ENCODE measurements at regions not wholly inside any gene's neighbourhood (a gene's known extent, or its start where the extent isn't known, plus 50 kb on each side); places are given as distances from the start of the nearest gene placed in this dataset.

DNA sequence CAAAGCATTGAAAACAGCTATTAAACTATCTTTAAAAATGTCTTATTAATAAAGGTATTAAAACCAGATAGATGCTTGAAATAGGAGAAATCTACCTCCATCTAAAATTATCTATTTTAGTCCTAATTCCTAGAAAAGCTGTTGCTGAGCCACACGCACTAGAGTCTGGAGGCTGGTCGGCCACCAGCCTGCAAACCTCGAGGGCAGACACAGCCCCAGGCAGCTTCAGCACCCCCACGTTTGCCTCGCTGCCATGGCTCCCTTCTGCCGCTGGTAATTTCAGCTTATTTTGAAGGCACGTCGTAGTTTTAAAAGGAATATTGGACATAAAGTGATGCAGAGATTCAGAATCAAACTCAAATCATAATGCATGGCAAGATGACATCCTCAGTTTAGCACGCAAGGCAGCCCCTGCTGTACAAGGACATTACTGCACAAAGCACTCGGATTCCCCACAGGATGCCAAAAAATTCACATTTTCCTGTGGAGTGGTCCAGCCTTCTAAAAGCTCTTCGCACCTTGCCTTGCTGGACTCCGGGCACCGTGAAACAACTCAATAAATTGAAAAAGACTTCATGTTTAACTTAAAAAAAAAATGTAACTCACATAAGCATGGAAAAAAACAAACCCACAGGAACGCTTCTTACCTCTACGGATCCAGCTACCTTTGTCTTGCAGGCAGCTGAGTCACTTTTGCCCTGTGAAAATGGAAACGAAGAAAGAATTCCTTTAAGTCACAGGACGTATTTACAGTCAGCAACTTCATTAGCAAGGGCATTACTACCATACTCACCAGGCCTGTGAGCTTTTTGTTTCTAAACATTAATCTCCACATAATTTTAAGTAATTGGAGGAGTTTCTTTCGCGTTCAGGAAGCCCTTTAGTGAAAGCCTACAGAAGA, 143.4 kb upstream of the RPS6KA2 start:
- no peak for DNase-seq

DNA sequence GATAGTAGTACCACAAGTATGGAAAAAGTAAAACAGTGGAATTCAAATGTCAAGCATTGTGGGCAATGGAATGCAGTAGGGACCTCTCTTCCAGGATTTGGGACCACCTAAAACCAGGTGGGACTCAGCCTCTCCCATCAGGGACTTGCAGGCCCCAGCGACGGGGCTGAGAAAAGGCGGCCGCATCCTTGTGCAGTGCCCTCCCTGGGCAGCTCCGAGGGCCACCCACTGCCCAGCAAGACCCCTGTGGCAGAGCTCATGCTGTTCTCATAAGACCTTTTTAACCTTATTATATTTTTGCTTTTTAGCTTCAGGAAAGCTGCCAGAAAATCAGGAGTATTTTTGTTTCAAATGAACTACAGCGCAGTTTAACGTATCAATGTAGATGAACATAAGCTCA, 142.6 kb upstream of the RPS6KA2 start:
- DNase-seq = no peak

DNA sequence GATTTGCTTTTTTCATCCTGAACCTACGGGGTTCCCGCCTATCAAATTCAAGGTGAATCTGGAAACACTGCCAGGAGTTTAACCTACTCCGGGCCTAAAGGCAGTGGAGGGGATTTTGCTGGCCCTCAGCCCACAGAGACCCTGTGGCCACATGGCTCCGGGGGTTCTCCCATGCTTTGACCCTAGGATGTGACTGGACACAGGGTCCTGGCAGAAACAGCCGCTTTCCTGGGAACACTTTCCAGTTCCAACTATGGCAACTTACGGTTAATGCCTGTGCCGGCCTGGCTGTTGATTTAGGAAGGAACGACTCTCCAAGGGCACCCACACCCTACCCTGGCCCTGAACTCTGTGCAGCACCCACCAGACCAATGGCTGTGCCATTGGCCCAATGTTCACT, 141.7 kb upstream of the RPS6KA2 start:
- no peak for DNase-seq

DNA sequence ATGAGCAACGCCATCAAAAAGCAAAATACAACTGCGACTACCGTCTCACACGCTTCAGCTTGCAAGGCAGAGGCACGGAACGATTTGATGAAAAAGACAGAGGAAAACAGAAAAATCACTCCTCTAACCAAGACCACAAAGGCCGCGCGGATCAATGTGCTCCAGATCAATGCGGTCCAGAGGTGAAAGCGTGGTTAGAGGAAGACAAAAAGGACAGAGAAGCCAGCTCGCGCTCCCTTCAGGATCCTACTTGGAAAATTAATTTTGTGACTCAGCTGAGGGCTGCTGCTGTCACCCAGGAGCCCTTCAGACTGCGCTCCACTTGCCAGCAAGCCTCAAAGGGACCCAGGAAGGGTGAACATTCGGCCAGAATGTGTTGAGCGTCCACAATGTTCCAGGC, 140.2 kb upstream of the RPS6KA2 start:
- DNase-seq = no peak

DNA sequence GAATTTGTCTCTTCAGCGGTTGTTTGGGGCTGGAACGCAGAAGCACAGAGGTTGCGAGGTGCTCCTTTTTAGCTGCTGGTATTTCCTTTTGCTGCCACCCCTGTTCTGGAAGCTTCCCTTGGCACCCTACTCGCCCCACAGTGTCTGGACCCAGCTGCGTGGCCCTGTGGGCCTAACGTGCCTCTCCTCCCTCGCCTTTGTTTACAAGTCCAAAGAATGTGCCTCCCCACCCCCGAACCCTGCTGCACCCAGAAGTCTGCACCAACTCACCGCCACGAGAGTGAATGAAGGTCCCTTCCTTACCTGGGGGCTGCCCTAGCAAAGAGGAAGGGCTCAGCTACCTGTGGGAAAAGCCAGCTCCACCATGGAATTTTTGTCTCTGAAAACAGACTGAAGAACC, 139.7 kb upstream of the RPS6KA2 start:
- DNase-seq = no peak

DNA sequence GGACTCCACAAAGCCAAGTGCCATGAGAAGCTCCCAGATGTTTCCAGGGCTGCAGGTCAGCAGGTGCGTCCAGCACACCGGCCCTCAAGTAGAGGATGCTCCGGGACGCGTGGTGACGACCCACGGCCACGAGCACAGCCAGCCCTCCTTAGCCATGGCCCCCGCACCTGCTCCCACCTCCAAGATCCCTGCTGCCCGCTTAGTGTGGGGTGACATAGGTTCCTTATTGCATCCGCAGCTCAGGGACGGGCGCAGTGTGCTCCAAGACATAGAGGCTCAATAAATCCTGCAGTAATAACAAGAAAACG, 138.1 kb upstream of the RPS6KA2 start:
- DNase-seq = no peak

DNA sequence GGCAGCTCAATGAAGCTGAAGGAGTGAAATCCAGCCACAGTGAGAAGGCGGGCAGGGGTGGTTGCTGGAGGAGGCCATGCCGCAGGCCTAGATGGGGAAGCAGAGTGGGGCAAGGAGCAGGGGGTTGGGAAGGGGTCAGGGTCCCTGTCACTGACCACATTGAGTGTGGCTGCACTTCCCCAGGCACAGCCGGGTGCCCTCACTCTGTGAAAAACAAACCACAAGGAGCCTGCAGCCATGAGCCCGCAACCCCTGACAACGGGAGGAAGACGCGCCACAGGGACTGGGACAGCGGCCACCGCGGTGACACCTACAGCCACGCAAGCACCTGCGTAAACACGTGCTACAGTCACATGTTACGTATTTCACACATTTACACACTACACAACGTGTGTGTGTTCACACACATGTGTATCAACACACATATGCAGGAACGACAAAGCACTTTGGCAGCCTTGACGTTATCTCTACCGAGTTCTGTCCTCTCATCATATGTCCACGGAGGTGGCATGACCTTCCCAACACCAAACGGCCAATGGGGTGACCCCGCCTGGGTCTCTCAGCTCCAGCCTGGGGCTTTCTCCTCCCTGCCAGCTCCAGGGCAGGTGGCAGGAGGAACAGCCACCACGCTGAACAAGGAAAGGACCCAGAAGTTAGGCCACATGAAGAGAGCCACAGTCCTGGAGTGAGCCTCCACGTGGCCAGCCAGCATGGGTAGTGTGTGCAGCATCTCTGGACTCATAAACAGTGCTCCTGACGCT, 137.6 kb upstream of the RPS6KA2 start:
- no peak for DNase-seq

DNA sequence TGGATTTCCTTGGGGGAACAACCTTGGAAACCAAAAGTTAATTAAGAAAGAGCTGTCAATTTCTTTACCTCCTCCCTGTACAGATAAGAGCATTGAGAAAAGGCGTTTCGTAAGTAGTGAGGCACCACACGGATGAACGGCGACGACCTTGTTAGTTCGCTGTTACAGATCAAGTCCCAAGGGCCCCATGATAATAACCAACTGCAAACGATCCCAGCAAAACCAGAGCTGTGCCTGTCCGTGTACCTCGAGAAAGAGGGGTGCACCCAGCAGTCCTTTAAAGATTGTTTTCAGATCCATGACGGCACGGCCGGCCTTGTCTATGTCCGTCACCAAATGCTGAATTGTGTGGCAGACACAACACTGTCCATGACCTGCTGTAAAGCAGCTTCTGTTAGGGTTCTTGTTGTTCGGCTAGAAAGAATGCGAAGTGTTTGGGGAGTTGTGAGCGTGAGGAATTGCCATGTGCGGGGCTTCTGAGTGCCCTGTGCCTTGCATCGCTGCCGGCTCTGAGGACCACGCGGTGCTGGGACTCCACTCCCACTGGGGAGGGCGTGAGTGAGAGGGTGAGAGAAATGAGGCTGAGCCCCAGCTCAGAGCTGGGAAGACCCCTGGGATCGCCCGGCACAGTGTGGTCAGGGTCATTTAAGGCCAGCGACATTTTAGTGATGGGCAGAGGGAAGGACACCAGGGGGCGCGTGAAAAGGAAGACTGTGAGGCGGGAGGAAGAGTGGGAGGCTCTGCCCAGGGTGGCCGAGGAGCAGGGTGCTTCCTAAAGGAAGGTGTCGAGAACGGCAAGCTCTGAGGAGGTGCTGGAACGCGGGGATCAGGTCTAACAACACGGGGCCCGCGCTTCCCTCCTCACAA, 136.8 kb upstream of the RPS6KA2 start:
- no peak for DNase-seq

DNA sequence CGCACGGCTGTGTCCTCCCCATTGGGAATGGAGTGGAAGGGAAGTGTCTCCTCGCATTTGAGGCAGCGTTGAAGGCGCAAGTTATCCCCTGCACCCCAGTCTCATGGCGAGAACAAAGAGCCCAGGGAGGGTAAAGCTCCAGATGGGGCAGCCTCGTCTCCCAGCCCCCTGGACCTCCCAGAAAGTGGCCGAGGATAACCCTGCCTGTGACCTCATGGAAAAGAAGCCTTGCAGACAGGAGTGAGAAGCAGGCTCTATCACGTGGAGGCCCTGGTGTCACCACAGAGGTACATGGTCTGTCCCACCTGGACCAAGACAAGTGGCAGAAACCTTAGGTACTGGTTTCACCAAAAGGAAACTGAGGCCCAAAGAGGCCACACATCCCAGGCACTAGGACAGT, 134.8 kb upstream of the RPS6KA2 start:
- no peak for DNase-seq

DNA sequence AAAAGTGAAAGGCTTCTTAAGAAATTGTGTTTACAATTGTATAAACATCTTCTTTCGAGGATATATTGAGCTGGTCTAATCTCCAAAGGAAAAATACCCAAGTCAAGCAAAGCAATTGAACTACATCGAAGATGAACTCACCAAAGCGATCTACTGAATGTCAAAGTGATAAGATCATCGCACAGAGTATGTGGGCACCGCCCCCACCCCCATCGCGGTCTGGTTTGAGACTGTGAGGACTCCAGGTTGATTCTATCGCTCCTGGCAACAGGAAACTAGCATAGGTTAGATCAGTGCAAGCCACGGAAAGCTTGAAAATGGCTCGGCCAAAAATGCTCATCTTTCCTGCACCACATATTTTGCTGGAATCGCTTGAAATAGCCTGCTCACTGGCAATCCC, 133.2 kb upstream of the RPS6KA2 start:
- no peak for DNase-seq

DNA sequence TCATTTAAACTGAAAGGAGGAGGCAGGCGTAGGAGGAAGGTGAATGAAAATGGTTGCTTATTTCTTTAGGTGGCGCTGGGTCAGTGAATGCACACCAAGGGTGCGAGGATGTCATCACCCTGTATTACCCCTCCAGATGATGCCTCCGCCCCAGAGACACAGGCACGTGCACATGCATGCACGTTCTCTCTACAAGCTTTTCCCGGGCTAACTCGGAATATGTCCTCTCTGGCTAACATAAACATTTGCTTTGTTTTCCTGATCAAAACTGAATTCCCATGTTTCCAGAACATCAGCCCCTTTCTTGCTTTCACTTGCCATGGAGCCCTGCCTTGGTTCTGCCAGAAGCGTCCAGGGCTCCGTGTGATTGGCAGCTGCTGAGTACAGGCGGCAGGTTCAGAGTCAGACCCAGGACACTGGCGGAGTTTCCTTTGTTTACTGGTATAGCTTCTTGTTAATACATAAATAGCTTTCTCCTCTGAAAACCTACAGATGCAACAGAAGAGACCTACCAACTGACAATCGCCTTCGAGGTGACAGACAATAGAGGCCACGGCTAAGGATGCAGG, 131.2 kb upstream of the RPS6KA2 start:
- DNase-seq = no peak

DNA sequence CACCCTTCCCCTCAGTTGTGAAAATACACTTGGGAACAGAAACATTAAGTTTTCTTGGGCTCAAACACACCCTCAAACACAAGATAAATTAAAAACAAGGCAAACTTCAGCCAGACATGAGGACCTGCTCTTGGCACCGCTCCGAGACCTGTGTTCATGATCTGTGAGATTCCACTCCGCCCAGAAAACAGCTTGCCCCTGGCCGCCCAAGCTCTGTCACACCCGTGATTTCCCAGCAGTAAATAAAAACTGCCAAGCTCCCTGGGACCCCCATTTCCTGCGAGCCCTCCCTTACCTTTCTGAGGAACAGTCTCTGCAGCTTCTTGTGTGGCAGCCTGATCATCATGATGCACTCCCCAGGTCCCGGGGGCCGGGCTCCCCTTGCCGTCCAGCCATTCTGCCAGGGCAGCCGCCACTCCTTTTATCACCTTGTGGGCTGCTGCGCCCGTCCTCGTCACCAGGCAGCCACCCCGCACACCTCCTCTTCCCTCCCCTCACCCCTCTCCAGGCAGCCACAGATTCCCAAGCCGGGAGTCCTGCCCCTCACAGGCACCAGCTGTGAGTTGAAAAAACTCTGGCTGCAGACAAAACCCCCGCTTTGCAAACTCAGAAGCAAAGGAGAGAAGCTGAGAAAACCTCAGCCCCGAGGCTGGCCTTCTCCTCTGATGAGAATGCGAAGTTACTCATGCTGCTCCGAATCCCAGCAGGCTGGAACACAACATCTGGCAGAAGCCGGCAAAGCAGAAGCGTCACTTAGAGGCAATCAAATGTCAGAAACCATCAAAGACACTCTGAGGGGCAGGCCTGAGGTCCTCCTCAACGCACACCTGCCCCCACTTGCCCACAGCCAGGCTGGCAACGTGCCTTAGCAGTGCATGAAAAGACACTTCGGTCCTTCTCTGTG, 130.4 kb upstream of the RPS6KA2 start:
- no peak for DNase-seq

DNA sequence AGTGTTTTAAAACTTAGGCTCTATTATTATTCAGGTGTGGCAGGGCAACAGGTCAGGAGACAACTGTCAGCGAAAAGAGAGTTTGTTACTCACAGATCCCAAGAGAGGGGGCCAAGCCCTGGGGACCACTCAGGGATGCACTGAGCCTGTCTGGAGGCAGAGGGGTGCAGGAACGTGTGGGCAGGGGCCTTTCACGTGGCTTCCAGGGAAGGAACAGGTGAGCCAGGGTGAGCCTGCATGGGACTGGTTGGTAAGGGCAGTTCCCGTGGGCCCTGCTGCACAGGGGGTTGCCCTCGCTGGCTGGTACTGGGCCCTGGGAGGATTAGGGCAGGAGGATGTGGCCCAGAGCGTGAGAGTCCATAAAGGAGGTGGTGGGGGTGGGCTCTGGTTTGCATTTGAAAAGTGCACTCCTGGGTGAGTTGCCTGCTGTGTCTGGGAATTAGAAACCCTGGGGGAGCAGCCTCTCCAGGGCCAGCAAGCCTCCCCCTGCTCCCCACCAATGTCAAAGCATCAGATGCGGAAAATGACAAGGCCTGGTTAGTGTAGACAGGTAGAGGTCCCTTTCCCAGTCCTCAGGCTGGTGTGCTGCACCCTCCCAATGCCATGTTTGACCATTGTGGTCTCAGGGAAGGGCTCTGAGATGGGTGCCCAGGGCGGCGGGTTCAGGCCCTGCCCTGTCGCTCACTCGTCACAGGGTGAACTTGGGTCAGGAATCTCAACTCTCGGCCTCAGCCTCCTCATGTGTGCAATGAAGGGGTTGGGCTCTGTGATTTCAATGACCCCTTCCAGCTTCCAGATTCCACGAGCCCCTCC, 127.4 kb upstream of the RPS6KA2 start:
- no peak for DNase-seq

DNA sequence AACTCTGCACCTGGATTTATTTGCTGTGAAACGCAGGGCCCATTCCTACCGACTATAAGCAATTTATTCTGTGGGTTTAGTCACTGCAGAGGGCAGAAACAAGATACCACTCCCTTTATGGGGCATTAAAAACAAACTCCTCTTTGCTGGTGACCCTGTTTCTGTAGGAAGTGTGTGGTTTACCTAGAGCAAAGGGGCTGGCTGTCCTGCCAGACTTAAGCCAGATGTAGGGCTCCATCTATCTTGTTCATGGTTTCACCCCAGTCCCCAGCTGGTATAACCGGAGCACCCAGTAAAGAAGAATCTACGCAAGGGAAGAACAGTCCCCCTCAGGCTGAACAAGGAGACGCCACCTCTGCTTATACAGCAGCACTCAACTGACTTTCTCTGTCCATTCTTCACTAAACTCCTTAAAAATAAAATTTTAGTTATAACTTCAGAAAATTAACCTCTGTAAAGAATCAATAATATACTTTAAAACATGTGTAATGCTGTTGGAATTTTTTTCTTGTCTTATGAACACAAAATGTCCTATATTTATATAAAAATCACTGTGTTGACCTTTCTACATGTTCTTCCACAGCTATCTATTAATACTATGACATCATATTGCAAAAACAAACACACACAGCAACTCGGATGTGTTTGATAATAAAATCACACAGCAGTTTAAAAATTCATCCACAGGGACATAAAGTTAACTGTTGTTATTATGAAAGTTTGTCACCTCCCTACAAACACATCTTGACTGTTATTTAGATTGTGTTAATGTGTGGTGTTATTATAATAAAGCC, 126.1 kb upstream of the RPS6KA2 start:
- DNase-seq = no peak

DNA sequence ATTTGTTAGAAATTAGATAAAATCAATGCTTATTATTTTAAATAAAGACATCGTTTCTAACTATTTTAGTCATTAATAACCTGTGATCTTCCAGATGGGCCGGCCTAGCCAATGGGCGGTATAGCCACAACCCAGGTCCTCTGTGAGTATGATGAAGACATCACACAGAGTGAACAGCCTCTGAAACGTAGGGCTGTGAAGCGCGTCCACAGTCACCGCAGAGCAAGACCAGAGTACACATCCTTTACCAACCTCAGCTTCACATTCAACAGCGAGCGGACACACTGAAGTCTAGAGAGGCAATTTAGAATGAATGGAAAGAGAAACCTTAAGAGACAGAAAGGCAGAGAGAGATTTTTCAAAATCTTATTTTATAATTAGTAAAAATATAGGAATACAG, 125.0 kb upstream of the RPS6KA2 start:
- DNase-seq = no peak

DNA sequence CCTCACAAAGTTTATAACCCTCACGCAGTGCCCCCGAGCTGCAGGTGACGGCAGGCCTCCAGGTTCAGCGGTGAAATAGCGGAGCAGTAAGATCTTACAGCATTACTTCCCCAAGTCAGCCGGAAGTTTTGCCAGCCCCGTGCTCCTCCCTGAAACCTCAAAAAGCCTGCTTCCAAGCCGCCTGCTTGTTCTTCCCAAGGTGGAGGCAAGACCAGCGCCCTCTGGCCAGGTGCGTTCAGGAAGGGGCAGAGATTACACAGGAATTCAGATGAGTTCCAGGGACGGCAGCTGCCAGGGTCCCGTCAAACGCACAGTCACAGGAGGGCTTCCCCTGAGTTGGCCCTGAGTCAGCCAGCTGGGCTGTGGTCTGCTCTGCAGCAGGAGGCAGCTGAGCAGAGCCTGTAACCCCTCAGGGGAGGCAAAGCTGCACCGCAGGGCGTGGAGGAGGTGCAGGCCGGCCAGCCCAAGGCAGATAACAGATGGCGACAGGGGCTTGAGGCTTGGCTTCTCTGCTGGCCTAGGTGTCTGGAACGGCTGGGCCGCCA, 124.1 kb upstream of the RPS6KA2 start:
- peak; percentile 50 for DNase-seq

DNA sequence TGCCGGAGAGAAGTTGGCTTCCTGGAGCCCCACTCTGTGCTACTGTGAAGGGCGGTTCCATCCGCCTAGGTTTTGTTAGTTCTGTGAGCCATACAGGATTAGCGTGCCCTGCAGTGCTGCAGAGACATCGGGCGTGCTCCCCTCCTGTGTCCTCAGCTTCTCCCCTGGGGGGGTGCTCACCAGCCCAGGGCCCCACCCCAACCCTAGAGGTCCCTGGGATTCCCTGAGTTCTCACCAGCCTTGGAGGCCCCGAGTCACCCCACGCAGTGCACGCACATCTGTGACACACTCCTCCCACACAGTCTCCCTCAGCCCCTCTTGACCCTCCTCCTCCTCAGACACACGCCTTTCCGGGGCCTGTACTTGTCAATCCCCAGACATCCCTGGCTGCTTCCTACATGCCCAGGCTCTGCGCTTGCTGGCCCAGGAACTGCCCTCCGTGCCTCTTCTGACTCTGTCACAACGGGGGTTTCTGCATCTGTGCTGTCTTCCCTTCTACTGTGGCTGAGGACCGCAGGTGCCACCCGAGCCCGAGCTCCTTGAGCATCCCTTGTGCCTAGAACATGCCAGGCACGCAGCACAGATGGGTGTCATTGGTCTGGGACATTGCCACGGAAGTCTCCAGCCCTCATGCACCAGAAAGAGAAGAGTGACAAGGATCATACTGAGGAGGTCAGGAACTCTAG, 123.2 kb upstream of the RPS6KA2 start:
- no peak for DNase-seq

DNA sequence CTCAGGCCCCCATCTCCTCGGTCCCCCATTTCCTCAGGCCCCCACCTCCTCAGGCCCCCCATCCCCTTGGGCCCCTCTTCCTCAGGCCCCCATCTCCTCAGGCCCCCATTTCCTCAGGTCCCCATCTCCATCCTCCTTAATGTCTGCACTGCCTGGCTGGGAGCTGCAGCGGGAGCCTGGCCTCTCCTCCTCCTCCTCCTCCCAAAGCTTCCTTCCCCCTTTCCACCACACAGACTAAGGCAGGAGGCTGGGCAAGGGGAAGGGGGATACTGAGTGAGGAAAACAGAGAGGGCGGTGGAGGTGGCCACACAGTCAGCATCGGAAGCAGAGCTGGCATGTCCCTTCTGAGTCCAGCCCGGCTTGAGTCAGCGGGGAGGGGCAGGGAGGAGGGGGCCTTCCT, 122.6 kb upstream of the RPS6KA2 start:
- DNase-seq = no peak
